HEK293 (cell line): ENCODE measurements at regions not wholly inside any gene's neighbourhood (a gene's known extent, or its start where the extent isn't known, plus 50 kb on each side); places are given as distances from the start of the nearest gene placed in this dataset.

Experiments
- CTCF ChIA-PET: fragments of 350-600 bp; formaldehyde crosslinking; extraction: SDS; loops from one replicate; lab custom pipeline; 2021; ENCODE audit warnings: antibody characterized with exemption; lab: Yijun Ruan, JAX
- POLR2A ChIA-PET: fragments of 300-600 bp; formaldehyde crosslinking; extraction: SDS; loops from one replicate; lab custom pipeline; 2020; ENCODE audit warnings: antibody characterized with exemption, inconsistent platforms; lab: Yijun Ruan, JAX
- H3K27ac ChIP-seq: fragments of 200-500 bp; sonication (Bioruptor generic); 2 replicates; pipeline ENCODE4 v1.5.1; 2014; ENCODE audit warnings: low read depth, low read length, control low read depth, inconsistent platforms; ENCODE audit errors: extremely low read depth
- H3K36me3 ChIP-seq, 2 experiments: fragments of 200-500 bp in 1 of 2; sonication (Bioruptor generic) in 1 of 2; 1 replicate in 1 of 2; 2 replicates in 1 of 2; pipeline ENCODE4 v1.5.1; 2014 to 2017; ENCODE audit warnings: inconsistent platforms in 2 of 2, low read length in 2 of 2; ENCODE audit not compliant: control insufficient read depth in 2 of 2, insufficient read depth in 1 of 2
- H3K4me1 ChIP-seq: fragments of 200-500 bp; sonication (Bioruptor generic); 2 replicates; pipeline ENCODE4 v1.5.1; 2014; ENCODE audit warnings: mild to moderate bottlenecking, low read length, inconsistent platforms; ENCODE audit not compliant: control insufficient read depth, insufficient read depth
- H3K4me3 ChIP-seq: 2 replicates; pipeline ENCODE4 v1.5.1; 2011; ENCODE audit warnings: low read depth, mild to moderate bottlenecking, control low read depth, low read length, moderate library complexity
- H3K9me3 ChIP-seq: fragments of 200-500 bp; sonication (Bioruptor generic); 2 replicates; pipeline ENCODE4 v1.5.1; 2014; ENCODE audit warnings: low read depth, low read length, inconsistent platforms; ENCODE audit not compliant: control insufficient read depth, insufficient read depth
- HOXC10 ChIP-seq: sonication (generic); formaldehyde crosslinking; IDR thresholded peaks from 2 replicates; pipeline ENCODE4 v1.8.1; 2023; ENCODE audit warnings: mild to moderate bottlenecking, missing genetic modification reagents
- YY1 ChIP-seq: fragments of 450-650 bp; formaldehyde crosslinking; IDR thresholded peaks from 2 replicates; pipeline ENCODE4 v1.5.1; 2018; ENCODE audit warnings: missing biosample characterization, missing genetic modification characterization
- ZNF140 ChIP-seq: fragments of 450-650 bp; formaldehyde crosslinking; IDR thresholded peaks from 2 replicates; pipeline ENCODE4 v1.5.1; 2016; ENCODE audit warnings: missing biosample characterization, missing genetic modification characterization
- ZNF248 ChIP-seq: fragments of 450-650 bp; formaldehyde crosslinking; IDR thresholded peaks from 2 replicates; pipeline ENCODE4 v1.5.1; 2017; ENCODE audit warnings: missing biosample characterization, missing genetic modification characterization
- ZNF366 ChIP-seq: fragments of 450-650 bp; formaldehyde crosslinking; conservative IDR thresholded peaks from 2 replicates; pipeline ENCODE4 v1.5.1; 2016; ENCODE audit warnings: missing biosample characterization, missing genetic modification characterization
- ZNF391 ChIP-seq: fragments of 450-650 bp; formaldehyde crosslinking; IDR thresholded peaks from 2 replicates; pipeline ENCODE4 v1.5.1; 2016; ENCODE audit warnings: low read depth, missing biosample characterization, missing genetic modification characterization, borderline replicate concordance
- ZNF518A ChIP-seq: fragments of 450-650 bp; formaldehyde crosslinking; conservative IDR thresholded peaks from 2 replicates; pipeline ENCODE4 v1.5.1; 2016; ENCODE audit warnings: low read depth, missing biosample characterization, missing genetic modification characterization
- ZNF549 ChIP-seq: fragments of 450-650 bp; IDR thresholded peaks from 2 replicates; pipeline ENCODE4 v1.5.1; 2018; ENCODE audit warnings: missing biosample characterization, missing genetic modification characterization, mild to moderate bottlenecking, inconsistent platforms, moderate library complexity
- ZNF560 ChIP-seq: fragments of 450-650 bp; formaldehyde crosslinking; IDR thresholded peaks from 2 replicates; pipeline ENCODE4 v1.5.1; 2017; ENCODE audit warnings: missing biosample characterization, missing genetic modification characterization, borderline replicate concordance
- ZNF658 ChIP-seq: fragments of 450-650 bp; formaldehyde crosslinking; IDR thresholded peaks from 2 replicates; pipeline ENCODE4; 2016; ENCODE audit warnings: missing biosample characterization, missing genetic modification characterization
- ZNF843 ChIP-seq: fragments of 450-650 bp; formaldehyde crosslinking; IDR thresholded peaks from 2 replicates; pipeline ENCODE4 v1.5.1; 2016; ENCODE audit warnings: missing biosample characterization, missing genetic modification characterization
- TF ChIP-seq, protein P1 (sequence below): fragments of 450-650 bp; formaldehyde crosslinking; IDR thresholded peaks from 2 replicates; pipeline ENCODE4 v1.5.1; 2016; ENCODE audit warnings: missing biosample characterization, missing genetic modification characterization
- TF ChIP-seq, protein P2 (sequence below): fragments of 450-650 bp; formaldehyde crosslinking; optimal IDR thresholded peaks from 2 replicates; pipeline ENCODE3; 2016; ENCODE audit warnings: missing biosample characterization, mild to moderate bottlenecking, missing genetic modification characterization
- TF ChIP-seq, protein P3 (sequence below): fragments of 450-650 bp; formaldehyde crosslinking; IDR thresholded peaks from 2 replicates; pipeline ENCODE4 v1.5.1; 2016; ENCODE audit warnings: missing biosample characterization, missing genetic modification characterization, low read depth

DNA sequence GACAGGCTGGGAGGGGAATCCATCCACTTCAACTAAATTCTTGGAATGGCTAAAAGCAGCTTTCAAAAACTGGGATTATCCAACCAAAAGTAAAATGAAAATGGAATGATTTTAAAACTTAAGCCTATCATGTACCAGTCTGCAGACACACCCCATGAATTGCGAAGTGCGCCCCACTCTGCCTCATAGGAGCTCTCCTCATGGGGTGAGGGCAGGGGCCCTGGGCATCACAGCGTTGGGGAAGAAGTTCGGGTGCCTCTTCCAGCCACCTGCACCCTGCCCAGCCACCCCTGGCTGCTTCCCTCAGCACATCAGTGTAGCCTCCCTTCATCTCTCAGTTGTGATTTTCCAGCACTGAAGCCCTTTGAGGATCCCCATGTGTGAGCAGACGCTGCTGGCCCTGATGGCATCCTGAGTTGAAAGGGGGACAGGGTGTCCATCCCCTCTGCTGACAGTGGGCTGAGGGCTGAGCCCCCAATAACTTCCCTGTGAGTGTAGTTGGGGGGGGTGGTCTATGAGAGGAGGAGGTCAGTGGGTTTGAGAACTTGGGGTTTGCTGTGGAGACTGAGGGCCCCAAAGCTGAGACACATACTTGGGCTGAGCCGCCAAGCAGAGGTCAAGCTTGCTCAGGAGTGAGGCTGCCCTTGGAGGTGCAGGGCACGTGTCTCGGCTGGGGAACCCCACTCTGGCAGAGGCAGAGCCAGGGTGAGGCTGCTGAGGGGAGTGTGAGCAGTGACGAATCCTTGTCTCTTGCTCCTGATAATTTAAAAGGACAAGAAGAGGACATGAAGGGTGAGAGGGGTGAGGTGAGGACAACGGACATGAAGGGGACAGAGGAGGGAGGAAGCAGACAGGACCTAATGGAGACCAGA, 542.1 kb downstream of the TCERG1L start:
- ChIA-PET CTCF (no interaction called here), POLR2A (no interaction called here)
- Histone ChIP-seq H3K9me3 (no peaks in the 10 kb centered on the region), H3K4me1 (no peaks in the 10 kb centered on the region), H3K27ac (no peak overlapping the region), H3K36me3 (no peaks in the 10 kb centered on the region), H3K4me3 (no peak overlapping the region)
- TF ChIP-seq YY1: no peak
- no peak for TF ChIP-seq ZNF658 (tag by site-specific recombination)
- TF ChIP-seq, protein P1, sequence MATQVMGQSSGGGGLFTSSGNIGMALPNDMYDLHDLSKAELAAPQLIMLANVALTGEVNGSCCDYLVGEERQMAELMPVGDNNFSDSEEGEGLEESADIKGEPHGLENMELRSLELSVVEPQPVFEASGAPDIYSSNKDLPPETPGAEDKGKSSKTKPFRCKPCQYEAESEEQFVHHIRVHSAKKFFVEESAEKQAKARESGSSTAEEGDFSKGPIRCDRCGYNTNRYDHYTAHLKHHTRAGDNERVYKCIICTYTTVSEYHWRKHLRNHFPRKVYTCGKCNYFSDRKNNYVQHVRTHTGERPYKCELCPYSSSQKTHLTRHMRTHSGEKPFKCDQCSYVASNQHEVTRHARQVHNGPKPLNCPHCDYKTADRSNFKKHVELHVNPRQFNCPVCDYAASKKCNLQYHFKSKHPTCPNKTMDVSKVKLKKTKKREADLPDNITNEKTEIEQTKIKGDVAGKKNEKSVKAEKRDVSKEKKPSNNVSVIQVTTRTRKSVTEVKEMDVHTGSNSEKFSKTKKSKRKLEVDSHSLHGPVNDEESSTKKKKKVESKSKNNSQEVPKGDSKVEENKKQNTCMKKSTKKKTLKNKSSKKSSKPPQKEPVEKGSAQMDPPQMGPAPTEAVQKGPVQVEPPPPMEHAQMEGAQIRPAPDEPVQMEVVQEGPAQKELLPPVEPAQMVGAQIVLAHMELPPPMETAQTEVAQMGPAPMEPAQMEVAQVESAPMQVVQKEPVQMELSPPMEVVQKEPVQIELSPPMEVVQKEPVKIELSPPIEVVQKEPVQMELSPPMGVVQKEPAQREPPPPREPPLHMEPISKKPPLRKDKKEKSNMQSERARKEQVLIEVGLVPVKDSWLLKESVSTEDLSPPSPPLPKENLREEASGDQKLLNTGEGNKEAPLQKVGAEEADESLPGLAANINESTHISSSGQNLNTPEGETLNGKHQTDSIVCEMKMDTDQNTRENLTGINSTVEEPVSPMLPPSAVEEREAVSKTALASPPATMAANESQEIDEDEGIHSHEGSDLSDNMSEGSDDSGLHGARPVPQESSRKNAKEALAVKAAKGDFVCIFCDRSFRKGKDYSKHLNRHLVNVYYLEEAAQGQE (tag by site-specific recombination): no peak
- TF ChIP-seq, protein P2, sequence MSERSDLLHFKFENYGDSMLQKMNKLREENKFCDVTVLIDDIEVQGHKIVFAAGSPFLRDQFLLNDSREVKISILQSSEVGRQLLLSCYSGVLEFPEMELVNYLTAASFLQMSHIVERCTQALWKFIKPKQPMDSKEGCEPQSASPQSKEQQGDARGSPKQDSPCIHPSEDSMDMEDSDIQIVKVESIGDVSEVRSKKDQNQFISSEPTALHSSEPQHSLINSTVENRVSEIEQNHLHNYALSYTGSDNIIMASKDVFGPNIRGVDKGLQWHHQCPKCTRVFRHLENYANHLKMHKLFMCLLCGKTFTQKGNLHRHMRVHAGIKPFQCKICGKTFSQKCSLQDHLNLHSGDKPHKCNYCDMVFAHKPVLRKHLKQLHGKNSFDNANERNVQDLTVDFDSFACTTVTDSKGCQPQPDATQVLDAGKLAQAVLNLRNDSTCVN (tag by site-specific recombination): no peak
- TF ChIP-seq ZNF366 (tag by site-specific recombination): no peak
- no peak for TF ChIP-seq ZNF518A (tag by site-specific recombination)
- no peak for TF ChIP-seq ZNF248 (tag by site-specific recombination)
- no peak for TF ChIP-seq ZNF843
- no peak for TF ChIP-seq HOXC10 (CRISPR knock-in tag)
- no peak for TF ChIP-seq ZNF391 (tag by site-specific recombination)
- TF ChIP-seq, protein P3, sequence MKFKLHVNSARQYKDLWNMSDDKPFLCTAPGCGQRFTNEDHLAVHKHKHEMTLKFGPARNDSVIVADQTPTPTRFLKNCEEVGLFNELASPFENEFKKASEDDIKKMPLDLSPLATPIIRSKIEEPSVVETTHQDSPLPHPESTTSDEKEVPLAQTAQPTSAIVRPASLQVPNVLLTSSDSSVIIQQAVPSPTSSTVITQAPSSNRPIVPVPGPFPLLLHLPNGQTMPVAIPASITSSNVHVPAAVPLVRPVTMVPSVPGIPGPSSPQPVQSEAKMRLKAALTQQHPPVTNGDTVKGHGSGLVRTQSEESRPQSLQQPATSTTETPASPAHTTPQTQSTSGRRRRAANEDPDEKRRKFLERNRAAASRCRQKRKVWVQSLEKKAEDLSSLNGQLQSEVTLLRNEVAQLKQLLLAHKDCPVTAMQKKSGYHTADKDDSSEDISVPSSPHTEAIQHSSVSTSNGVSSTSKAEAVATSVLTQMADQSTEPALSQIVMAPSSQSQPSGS: no peak
- no peak for TF ChIP-seq ZNF140 (tag by site-specific recombination)
- TF ChIP-seq ZNF549 (tag by site-specific recombination): no peak
- TF ChIP-seq ZNF560 (tag by site-specific recombination): no peak
